ENCODE measurements at regions not wholly inside any gene's neighbourhood (a gene's known extent, or its start where the extent isn't known, plus 50 kb on each side); places are given as distances from the start of the nearest gene placed in this dataset.

DNA sequence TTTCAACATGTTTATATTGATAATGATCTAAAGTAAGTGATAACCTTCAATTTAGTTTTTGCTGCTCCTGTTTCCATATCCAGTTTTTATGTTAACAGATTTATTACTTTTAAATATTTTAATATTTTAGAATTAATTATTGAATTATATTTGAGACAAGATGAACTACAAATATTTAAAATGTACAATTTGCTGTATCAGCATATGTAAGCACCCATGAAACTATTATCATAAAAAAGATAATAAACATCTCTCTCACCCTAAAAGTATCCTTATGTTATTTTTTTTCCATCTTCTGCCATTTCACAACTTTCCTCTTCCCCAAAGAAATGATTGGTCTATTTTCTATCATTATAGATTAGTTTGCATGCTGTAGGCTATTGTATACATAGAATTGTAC, 1426.6 kb upstream of the PRR20A start:
- CTCF ChIA-PET, result no interaction called here
- Histone ChIP-seq H3K4me1 (ENCODE audit: control insufficient read depth in 2 of 2, insufficient read depth in 2 of 2, low read length in 2 of 2) (no peaks in the 10 kb centered on the region), H3K4me2 (replicated peaks; ENCODE audit: low read depth, low read length, poor library complexity, severe bottlenecking) (no peak overlapping the region), H3K27me3 (replicated peaks in 1 of 4; ENCODE audit: control extremely low read depth in 1 of 4, control insufficient read depth in 3 of 4, insufficient read depth in 4 of 4, low read length in 3 of 4) (no peaks in the 10 kb centered on the region), H3K4me3 (ENCODE audit: control extremely low read depth in 1 of 5, extremely low read depth in 1 of 5, insufficient read depth in 1 of 5, low read depth in 2 of 5, low read length in 4 of 5) (no peak overlapping the region), H4K20me1 (ENCODE audit: control insufficient read depth, insufficient read depth, low read length, poor library complexity, severe bottlenecking) (no peaks in the 10 kb centered on the region), H3K9me3 (ENCODE audit: control extremely low read depth in 1 of 3, control insufficient read depth in 2 of 3, insufficient read depth in 1 of 3, low read length in 2 of 3) (no peaks in the 10 kb centered on the region), H2AFZ (ENCODE audit: insufficient read depth, low read depth, low read length, poor library complexity, severe bottlenecking) (no peak overlapping the region), H3K27ac (ENCODE audit: low read length in 2 of 2) (no peak overlapping the region), H3K79me2 (ENCODE audit: control insufficient read depth, insufficient read depth, low read length) (no peaks in the 10 kb centered on the region), H3K36me3 (replicated peaks in 1 of 2; ENCODE audit: control extremely low read depth in 1 of 2, control insufficient read depth in 1 of 2, extremely low read depth in 1 of 2, insufficient read depth in 2 of 2, low read length in 1 of 2) (no peaks in the 10 kb centered on the region), H3K9ac (ENCODE audit: low read length) (no peak overlapping the region)
- TF ChIP-seq EZH2 (IDR thresholded peaks at IDR 0.05; ENCODE audit: borderline replicate concordance, insufficient read depth, low read depth, low read length, poor library complexity, severe bottlenecking), result no peak
- TF ChIP-seq, protein P1, sequence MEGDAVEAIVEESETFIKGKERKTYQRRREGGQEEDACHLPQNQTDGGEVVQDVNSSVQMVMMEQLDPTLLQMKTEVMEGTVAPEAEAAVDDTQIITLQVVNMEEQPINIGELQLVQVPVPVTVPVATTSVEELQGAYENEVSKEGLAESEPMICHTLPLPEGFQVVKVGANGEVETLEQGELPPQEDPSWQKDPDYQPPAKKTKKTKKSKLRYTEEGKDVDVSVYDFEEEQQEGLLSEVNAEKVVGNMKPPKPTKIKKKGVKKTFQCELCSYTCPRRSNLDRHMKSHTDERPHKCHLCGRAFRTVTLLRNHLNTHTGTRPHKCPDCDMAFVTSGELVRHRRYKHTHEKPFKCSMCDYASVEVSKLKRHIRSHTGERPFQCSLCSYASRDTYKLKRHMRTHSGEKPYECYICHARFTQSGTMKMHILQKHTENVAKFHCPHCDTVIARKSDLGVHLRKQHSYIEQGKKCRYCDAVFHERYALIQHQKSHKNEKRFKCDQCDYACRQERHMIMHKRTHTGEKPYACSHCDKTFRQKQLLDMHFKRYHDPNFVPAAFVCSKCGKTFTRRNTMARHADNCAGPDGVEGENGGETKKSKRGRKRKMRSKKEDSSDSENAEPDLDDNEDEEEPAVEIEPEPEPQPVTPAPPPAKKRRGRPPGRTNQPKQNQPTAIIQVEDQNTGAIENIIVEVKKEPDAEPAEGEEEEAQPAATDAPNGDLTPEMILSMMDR (IDR thresholded peaks at IDR 0.05), result no peak
- Mint-ChIP-seq H3K27me3 (no peaks in the 10 kb centered on the region), H3K27ac (no peak overlapping the region), H3K4me3 (no peak overlapping the region), H3K4me1 (no peaks in the 10 kb centered on the region), H3K9me3 (ENCODE audit: insufficient read depth) (no peaks in the 10 kb centered on the region)
- DNase-seq (no peak), ATAC-seq (ENCODE audit: low read depth) (no peak)
- POLR2A ChIA-PET, result no interaction called here
- intact Hi-C loops (cut with micrococcal nuclease), result no loop called here

GRCh38 chr13:55727683-55728082, 1413.0 kb upstream of the PRR20A start:
- TF ChIP-seq, protein P1 (IDR thresholded peaks at IDR 0.05), result no peak
- TF ChIP-seq EZH2 (IDR thresholded peaks at IDR 0.05; ENCODE audit: borderline replicate concordance, insufficient read depth, low read depth, low read length, poor library complexity, severe bottlenecking), result no peak
- no peak for DNase-seq
- Histone ChIP-seq H3K27ac (ENCODE audit: low read length in 2 of 2) (no peak overlapping the region), H3K79me2 (ENCODE audit: control insufficient read depth, insufficient read depth, low read length) (no peaks in the 10 kb centered on the region), H3K9ac (ENCODE audit: low read length) (no peak overlapping the region), H3K36me3 (replicated peaks in 1 of 2; ENCODE audit: control extremely low read depth in 1 of 2, control insufficient read depth in 1 of 2, extremely low read depth in 1 of 2, insufficient read depth in 2 of 2, low read length in 1 of 2) (no peaks in the 10 kb centered on the region), H3K4me2 (replicated peaks; ENCODE audit: low read depth, low read length, poor library complexity, severe bottlenecking) (no peak overlapping the region), H3K27me3 (replicated peaks in 1 of 4; ENCODE audit: control extremely low read depth in 1 of 4, control insufficient read depth in 3 of 4, insufficient read depth in 4 of 4, low read length in 3 of 4) (no peaks in the 10 kb centered on the region), H3K4me3 (ENCODE audit: control extremely low read depth in 1 of 5, extremely low read depth in 1 of 5, insufficient read depth in 1 of 5, low read depth in 2 of 5, low read length in 4 of 5) (no peak overlapping the region), H2AFZ (ENCODE audit: insufficient read depth, low read depth, low read length, poor library complexity, severe bottlenecking) (no peak overlapping the region), H3K9me3 (ENCODE audit: control extremely low read depth in 1 of 3, control insufficient read depth in 2 of 3, insufficient read depth in 1 of 3, low read length in 2 of 3) (no peaks in the 10 kb centered on the region), H3K4me1 (ENCODE audit: control insufficient read depth in 2 of 2, insufficient read depth in 2 of 2, low read length in 2 of 2) (no peaks in the 10 kb centered on the region), H4K20me1 (ENCODE audit: control insufficient read depth, insufficient read depth, low read length, poor library complexity, severe bottlenecking) (no peaks in the 10 kb centered on the region)
- H3K4me3 Mint-ChIP-seq, result no peak overlapping the region
- ATAC-seq (ENCODE audit: low read depth), result no peak
- ChIA-PET CTCF (no interaction called here), POLR2A (no interaction called here)
- WGBS (ENCODE audit: insufficient coverage), result no CpG with 5 or more reads among the region's 5 CpGs
- no peaks in the 10 kb centered on the region for H3K4me1 Mint-ChIP-seq
- peaks cover 10% of the 10 kb centered on the region for H3K9me3 Mint-ChIP-seq (ENCODE audit: insufficient read depth)
- H3K27me3 Mint-ChIP-seq, result no peaks in the 10 kb centered on the region
- H3K27ac Mint-ChIP-seq, result no peak overlapping the region
- intact Hi-C loops (cut with micrococcal nuclease), result no loop called here

Data from B cell (primary cell).